Left hindlimb (tissue), 1 donor: ENCODE measurements at regions not wholly inside any gene's neighbourhood (a gene's known extent, or its start where the extent isn't known, plus 50 kb on each side); places are given as distances from the start of the nearest gene placed in this dataset.
"Not testable (repeated sequence)": the region's sequence is repeated elsewhere in the genome, so short reads cannot be mapped to it uniquely, and the experiment has no call there.

Source experiments
- DNase-seq: peaks from one replicate; pipeline ENCODE4 v3.0.0-alpha.2; 2018

GRCh38 chr6:165167311-165167710 lies 142.1 kb downstream of the C6orf118 start:
- DNase-seq = no peak

DNA sequence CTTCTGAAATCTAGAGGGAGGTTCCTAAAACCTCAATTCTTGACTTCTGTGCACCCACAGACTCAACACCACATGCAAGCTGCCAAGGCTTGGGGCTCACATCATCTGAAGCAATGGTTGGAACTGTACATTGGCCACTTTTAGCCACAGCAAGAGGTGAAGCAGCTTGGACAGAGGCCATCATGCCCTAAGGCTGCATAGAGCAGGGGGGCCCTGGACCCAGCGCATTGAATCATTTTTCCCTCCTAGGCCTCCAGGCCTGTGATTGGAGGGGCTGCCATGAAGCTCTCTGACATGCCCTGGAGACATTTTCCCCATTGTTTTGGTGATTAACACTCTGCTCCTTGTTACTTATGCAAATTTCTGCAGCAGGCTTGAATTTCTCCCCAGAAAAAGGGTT lies 145.9 kb downstream of the C6orf118 start:
- DNase-seq = no peak

DNA sequence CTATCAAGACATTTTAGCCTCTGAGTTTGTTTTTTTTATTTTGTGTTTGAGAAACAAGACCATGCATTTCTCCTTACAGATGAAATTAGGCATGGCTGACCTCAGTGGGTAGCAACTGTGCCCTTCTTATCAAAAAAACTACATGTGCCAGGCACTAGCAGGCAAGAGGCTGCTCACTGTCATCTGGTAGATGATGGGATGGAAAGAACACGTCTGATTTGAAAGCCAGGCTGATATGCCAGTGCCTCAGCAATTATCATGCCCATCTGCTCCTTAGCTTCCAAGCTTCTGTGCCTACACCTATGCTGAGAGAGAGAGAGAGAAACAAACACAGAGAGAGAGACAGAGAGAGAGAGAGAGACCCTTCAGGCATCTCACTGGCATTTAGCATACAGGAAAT lies 149.9 kb downstream of the C6orf118 start:
- DNase-seq = no peak

- DNase-seq = no peak
Measured at GRCh38 chr6:165146456-165146855, 162.9 kb downstream of the C6orf118 start.

DNA sequence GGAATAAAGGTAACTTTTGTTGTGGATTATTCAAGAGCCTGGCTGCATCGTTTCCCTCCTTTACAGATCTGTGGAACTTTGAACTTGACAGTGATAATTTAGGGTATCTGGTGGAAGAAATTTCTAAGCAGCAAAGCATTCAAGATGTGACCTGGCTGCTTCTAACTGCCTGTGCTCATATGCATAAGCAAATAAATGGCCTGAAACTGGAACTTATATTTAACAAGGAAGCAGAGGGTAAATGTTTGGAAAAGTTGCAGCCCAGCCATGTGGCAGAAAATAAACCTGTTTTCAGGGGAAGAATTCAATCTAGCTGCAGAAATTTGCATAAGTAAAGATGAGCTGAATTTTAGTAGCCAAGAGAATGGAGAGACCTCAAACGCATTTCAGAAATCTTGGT lies 173.5 kb downstream of the C6orf118 start:
- no peak for DNase-seq

- DNase-seq = no peak
Measured at GRCh38 chr6:165129086-165129485, 180.3 kb downstream of the C6orf118 start.

DNA sequence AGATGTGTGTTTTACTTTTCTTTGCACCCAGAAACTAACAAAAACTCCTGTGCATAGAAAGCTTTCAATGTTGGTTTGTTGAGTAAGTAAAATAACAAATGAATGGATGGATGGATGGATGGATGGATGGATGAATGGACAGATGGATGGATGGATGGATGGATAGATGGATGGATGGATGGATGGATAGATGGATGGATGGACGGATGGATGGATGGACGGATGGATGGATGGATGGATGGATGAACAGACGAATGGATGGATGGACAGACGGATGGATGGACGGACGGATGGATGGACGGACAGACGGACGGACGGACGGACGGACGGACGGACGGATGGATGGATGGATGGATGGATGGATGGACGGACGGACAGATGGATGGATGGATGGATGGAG lies 181.7 kb downstream of the C6orf118 start:
- not testable (repeated sequence) for DNase-seq

DNA sequence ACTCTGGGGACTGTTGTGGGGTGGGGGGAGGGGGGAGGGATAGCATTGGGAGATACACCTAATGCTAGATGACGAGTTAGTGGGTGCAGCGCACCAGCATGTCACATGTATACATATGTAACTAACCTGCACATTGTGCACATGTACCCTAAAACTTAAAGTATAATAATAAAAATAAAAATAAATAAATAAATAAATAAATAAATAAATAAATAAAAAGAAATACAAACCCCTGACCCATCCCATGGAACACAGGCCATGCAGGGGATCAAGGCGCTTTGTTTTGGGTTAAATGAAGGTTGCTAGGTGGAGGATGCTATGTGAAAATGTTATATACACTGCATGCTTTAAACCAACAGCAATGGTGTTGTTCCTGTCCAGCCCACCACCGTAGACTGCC lies 184.7 kb downstream of the C6orf118 start:
- not testable (repeated sequence) for DNase-seq

DNA sequence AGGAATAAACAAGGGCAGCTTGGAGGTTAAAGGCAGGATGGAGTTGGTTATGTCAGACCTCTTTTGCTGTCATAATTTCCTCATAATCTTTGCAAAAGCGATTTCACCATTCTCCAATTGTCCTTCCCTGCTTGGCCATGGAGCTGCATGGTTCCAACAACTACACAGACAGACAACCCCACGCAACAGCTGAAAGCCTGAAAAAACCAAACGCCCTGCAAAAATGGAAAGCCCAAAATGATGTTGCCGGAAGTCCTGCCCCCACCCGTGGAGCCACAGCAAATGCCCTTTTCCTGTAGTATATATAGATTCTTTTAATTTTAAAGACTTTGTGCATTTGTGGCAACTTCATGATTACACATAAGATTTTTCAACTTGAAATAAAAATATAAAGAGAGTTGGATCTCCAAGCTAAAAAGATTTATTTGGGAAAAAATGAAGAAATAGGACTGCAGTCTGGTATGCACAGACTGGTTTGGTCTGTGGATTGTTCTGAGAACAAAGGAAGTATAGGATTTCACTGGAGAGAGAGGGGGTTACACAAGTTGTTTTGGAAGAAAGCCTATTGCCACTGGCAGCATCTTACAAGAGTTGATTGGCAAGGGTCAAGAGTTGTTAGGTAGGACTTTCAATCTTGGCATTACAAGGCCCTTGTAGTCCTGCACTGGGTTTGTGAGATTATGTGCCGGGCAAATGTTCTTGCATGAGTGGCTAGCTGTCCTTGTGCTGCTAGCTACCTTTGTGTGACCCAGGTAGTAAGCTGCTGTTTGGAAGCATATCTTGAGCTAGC lies 190.0 kb downstream of the C6orf118 start:
- no peak for DNase-seq

- DNase-seq = no peak
Measured at GRCh38 chr6:165118736-165119135, 190.7 kb downstream of the C6orf118 start.

DNA sequence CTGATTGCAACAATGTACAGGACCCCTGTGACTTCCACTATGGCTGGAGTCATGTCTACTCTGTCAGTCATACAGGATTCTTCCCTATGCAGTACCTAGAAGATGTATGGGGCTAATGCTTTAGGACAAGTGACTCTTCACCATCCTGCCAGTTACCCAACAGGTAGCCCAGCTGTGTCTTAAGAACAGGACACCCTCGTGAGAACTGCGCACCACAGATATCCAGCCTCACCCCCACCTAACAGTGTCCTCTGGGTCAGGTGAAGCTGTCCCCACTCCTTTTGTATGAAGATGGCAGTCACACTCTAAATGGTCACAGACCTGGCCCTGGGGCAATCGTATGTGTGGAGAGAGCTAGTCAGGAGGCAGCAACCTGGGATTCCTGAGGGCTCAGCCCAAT lies 191.6 kb downstream of the C6orf118 start:
- DNase-seq = no peak

DNA sequence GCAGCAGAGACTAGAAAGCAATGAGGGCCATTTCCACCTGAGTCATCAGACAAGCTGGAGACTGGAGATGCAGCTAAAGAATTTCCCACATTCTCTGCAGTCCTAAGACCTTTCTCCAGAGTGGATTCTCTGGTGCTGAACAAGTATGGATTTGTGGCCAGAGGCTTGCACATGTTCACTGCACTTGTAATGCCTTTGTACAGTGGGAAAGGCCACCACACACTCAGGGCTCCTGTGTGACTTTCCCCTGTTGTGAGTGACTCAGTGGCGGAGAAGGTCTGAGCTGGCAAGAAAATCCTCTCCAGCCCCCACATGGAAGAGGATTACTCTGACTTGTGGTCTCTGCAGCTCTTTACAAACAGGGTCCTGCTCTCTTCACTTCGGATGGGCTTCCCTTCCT lies 192.3 kb downstream of the C6orf118 start:
- no peak for DNase-seq

DNA sequence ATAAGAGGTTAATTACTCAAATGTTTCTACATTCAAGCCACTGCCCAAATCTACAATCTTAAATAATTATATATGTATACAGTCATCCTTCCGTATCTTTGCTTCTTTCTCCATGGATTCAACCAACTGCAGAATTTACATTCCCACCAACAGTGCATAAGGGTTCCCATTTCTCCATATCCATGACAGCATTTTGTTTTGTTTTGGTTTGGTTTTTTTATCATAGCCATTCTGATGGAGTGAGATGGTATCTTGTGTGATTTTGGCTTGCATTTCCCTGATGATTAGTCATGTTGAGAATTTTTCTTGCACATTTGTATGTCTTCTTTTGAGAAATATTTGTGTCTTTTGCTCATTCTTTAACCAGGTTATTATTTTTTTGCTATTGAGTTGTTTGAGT lies 198.5 kb downstream of the C6orf118 start:
- no peak for DNase-seq

DNA sequence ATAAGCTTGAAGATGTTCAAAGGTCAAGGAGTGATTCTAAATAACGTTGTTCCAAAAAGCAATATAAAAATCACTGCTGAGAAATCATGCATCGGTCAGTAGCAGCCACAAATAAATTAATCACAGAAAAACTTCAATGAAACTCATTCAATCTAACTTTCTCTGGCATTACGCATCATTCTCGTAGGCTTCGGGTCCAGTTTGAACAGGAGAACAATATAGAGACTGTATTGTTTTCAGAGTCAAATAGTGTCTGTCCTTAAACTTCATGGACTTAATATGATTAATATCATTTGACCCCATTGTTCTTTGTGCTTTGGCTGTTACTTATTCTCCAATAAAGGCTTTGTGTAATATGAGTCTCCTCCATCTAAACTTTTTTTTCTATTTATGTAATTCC lies 200.4 kb downstream of the C6orf118 start:
- DNase-seq = no peak

DNA sequence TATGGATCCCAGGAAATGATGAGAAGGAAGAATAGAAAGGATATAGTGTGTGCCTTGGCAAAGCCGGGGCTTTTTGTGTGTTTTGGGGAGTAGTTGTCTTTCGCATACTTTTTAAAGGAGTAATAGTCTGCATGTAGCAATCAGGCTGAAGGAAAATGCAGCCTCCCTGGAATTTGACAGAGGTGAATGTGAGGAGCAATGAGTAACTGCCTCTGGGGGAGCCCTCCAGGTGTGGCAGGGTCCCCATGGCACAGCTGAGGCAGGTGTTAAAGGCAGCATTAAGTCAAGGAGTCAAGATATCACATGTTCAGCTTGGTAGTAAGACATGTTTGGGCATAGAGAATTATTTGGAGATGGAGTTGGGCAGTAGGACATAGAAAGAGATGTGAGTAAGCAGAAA lies 203.1 kb downstream of the C6orf118 start:
- no peak for DNase-seq

DNA sequence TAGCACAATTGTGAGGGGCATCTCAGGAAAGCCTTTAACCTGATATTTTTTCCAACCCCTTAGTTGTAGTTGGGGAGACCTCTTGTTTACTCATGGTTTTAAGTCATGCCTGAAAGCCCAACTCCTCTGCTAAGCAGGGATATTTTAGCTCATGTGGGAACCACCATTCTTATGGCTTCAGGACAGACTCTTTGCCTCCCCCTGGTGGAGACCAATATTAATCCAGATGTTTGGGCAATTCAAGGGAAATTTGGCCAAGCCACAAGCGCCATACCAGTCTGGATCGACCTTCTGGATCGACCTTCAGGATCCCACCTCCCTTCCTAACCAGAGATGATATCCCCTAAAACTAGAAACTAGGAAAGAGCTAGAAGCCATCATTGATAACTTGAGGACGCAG lies 211.2 kb downstream of the C6orf118 start:
- DNase-seq = no peak

GRCh38 chr6:165096868-165097267 lies 212.5 kb downstream of the C6orf118 start:
- DNase-seq = no peak

DNA sequence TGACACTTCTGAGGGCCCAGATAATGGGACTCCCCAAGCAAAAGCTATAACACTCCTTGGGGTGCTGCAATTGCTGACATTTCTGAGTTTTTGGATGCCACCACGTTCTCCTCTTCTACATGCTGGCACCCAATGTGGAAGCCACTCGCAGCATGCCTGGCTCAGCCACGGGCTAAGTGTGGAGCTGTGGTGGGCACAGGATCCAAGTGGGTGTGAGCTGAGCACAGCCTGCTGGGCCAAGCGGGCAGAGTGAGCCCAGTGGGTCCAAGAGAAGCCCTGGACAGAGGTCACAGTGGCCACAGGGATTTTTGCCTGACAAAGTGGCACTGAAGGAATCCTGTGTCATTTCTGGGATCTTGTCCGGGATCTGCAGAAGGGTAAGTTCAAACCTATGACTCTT lies 213.2 kb downstream of the C6orf118 start:
- no peak for DNase-seq

DNA sequence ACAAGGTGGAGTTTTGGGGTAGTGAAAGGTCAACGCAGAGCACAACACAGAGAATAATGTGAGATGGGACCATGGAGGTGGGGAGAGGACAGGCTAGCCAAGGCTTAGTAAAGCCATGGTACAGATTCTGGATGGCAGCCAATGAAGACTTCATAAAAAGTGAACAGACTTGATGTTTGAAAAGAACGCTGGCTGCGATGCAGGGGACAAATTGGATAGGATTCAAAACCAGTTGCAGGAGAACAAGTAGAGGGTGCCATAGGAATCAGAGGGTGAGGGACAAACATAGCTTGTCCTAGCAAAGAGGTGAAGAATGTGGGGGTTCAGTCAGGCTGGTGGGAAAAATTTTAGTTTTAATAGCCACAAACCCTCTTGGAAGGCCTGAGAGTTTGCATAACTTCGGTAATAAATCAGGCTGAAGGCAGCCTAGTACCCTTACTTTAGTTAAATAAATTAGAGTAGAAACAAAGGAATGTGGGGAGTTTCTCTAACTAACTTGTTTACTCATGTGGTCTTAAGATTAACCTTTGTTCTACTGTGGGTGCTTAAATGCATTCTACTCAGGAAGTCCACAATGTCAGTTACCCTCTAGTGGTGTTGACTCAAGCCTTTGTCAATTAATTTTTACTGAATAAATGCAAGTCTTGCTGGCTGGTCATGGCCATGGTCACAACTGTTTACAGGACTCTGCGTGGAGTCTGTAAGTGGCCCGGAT lies 216.4 kb downstream of the C6orf118 start:
- no peak for DNase-seq

DNA sequence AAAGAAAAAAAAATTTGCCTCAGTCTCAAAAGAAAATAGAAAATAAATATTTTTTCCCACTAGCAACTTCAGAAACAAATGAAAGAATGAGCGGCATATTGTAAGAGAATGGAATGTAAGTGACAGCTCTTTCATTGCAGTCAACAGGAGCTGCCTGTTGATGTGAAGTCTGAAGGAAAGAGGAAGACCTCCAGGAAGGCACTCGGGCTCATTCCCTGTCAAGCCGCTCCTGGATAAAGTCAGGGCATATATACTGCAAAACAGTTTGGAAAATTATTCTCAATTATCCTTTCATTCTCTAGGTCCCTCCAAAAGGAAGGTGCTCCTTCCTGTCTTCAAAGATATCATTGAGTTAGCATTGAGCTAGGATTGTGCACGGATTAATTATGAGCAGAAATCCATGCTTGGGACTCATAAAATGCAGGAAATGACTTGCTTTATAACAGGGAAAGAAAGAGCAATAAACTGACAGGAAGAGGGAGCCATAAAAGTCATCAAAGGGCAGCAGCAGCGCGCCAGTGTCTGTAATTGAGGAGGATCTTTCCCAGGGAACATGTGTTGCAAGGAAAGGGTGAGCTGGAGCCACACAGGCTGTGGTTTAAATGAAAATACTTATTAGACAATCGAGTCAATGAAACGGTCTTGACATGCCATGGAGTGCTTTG lies 218.2 kb downstream of the C6orf118 start:
- DNase-seq = no peak

DNA sequence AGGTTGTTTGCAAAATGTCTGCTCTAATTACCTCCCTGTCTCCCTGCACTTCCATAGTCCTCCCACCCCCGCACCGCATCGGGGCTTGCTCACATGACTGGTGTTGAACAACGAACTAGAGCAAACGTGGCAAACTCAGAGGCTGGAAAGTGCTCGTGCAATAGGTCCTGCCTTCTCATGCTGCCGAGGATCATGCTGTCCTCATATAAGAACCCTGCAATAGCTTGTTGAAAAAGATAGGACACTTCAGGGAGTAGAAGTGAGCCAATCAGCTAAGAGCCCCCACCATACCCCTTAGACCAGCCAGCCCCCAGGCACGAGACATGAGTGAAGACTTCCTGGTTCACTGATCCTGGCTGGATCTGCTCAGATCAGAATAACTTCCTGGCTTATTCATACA lies 219.2 kb downstream of the C6orf118 start:
- DNase-seq = no peak

DNA sequence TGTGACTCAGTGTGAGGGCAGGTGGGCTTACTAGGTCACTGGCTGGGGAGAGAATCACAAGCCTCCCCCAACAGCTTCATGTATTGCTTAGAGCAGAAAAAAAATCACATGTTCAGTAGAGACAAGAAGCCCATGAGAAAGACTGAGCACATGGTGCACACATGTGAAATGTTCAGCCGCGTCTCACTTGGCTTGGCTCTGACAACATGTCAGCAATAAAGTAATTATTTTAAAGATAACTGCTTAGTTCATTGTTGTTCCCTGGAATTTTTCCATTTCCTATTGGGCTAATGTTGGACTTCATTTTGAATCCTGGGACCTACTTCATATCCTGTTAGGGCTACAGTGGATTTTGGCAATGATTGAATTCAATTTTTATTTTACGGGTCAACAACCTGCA lies 222.6 kb downstream of the C6orf118 start:
- DNase-seq = no peak

GRCh38 chr6:165082636-165083035 lies 226.8 kb downstream of the C6orf118 start:
- DNase-seq = no peak

- DNase-seq = peak; percentile 54
Measured at GRCh38 chr6:165081944-165082532, 227.4 kb downstream of the C6orf118 start.
